WTC11 (cell line): ENCODE measurements at regions not wholly inside any gene's neighbourhood (a gene's known extent, or its start where the extent isn't known, plus 50 kb on each side); places are given as distances from the start of the nearest gene placed in this dataset.

Experiments
- ATAC-seq: fragments of 200-7000 bp; cut with Tn5 transposase; 2 replicates; pipeline ENCODE4 v1.10.0; 2021; ENCODE audit warnings: mild to moderate bottlenecking, moderate library complexity
- CTCF ChIA-PET: fragments of 300-600 bp; sonication (Branson Sonifier 250); formaldehyde crosslinking; loops from one replicate; lab custom pipeline; 2021; ENCODE audit warnings: antibody characterized with exemption; lab: Charles Lee
- POLR2A ChIA-PET: fragments of 350-600 bp; sonication (Branson Sonifier 250); formaldehyde crosslinking; loops from one replicate; lab custom pipeline; 2021; ENCODE audit warnings: antibody characterized with exemption; lab: Charles Lee
- DNase-seq: peaks from one replicate; pipeline ENCODE4 v3.0.0; 2021; ENCODE audit warnings: low spot score
- H3K27ac Mint-ChIP-seq: 2 replicates; pipeline ENCODE4 v1.8.0; 2021; ENCODE audit warnings: mixed read lengths
- H3K27me3 Mint-ChIP-seq: 2 replicates; pipeline ENCODE4 v1.8.0; 2021; ENCODE audit warnings: low read depth, mild to moderate bottlenecking, moderate library complexity, mixed read lengths
- H3K36me3 Mint-ChIP-seq: 2 replicates; pipeline ENCODE4 v1.8.0; 2021; ENCODE audit warnings: mixed read lengths
- H3K4me1 Mint-ChIP-seq: 2 replicates; pipeline ENCODE4 v1.8.0; 2022; ENCODE audit warnings: mixed read lengths
- H3K4me3 Mint-ChIP-seq: 2 replicates; pipeline ENCODE4 v1.8.0; 2021; ENCODE audit warnings: mild to moderate bottlenecking, moderate library complexity, mixed read lengths
- H3K9me3 Mint-ChIP-seq: 2 replicates; pipeline ENCODE4 v1.8.0; 2021; ENCODE audit warnings: mixed read lengths
- AFF4 ChIP-seq: sonication (generic); formaldehyde crosslinking; IDR thresholded peaks from 2 replicates; pipeline ENCODE4 v1.8.1; 2023; ENCODE audit warnings: mild to moderate bottlenecking, missing genetic modification reagents, borderline replicate concordance
- AR ChIP-seq: fragments of 250-450 bp; sonication (Bioruptor Pico); IDR thresholded peaks from 2 replicates; pipeline ENCODE4 v1.9.0; 2021; ENCODE audit warnings: mild to moderate bottlenecking
- CREB1 ChIP-seq: sonication (generic); formaldehyde crosslinking; IDR thresholded peaks from 2 replicates; pipeline ENCODE4 v1.8.0; 2023; ENCODE audit warnings: mild to moderate bottlenecking, missing genetic modification reagents
- CREM ChIP-seq: sonication (generic); formaldehyde crosslinking; IDR thresholded peaks from 2 replicates; pipeline ENCODE4 v1.8.1; 2022; ENCODE audit warnings: mild to moderate bottlenecking, missing genetic modification reagents, moderate library complexity
- ETV6 ChIP-seq: sonication (generic); formaldehyde crosslinking; IDR thresholded peaks from 2 replicates; pipeline ENCODE4 v1.8.1; 2022; ENCODE audit warnings: mild to moderate bottlenecking, missing genetic modification reagents
- GTF2I ChIP-seq: fragments of 250-450 bp; sonication (Bioruptor Pico); conservative IDR thresholded peaks from 2 replicates; pipeline ENCODE4 v1.4.0; 2021; ENCODE audit warnings: mild to moderate bottlenecking
- HMGXB4 ChIP-seq: sonication (generic); formaldehyde crosslinking; IDR thresholded peaks from 2 replicates; pipeline ENCODE4 v1.8.1; 2023; ENCODE audit warnings: mild to moderate bottlenecking, moderate library complexity, missing genetic modification reagents
- IRF2 ChIP-seq: sonication (generic); formaldehyde crosslinking; IDR thresholded peaks from 2 replicates; pipeline ENCODE4 v1.8.0; 2022; ENCODE audit warnings: low read depth, missing genetic modification reagents, borderline replicate concordance
- NR1H2 ChIP-seq: sonication (generic); formaldehyde crosslinking; IDR thresholded peaks from 2 replicates; pipeline ENCODE4 v1.9.0; 2021; ENCODE audit warnings: mild to moderate bottlenecking, moderate library complexity, missing genetic modification reagents
- NR2C2 ChIP-seq: sonication (generic); formaldehyde crosslinking; IDR thresholded peaks from 2 replicates; pipeline ENCODE4 v1.8.0; 2022; ENCODE audit warnings: mild to moderate bottlenecking, missing genetic modification reagents
- SP1 ChIP-seq: sonication (generic); formaldehyde crosslinking; conservative IDR thresholded peaks from 2 replicates; pipeline ENCODE4 v1.8.1; 2022; ENCODE audit warnings: missing genetic modification reagents
- USF1 ChIP-seq: sonication (generic); formaldehyde crosslinking; IDR thresholded peaks from 2 replicates; pipeline ENCODE4 v1.8.0; 2022; ENCODE audit warnings: mild to moderate bottlenecking, missing genetic modification reagents
- USF2 ChIP-seq: sonication (generic); formaldehyde crosslinking; IDR thresholded peaks from 2 replicates; pipeline ENCODE4 v1.8.1; 2023; ENCODE audit warnings: mild to moderate bottlenecking, missing genetic modification reagents, moderate library complexity
- ZMAT4 ChIP-seq: fragments of 250-450 bp; sonication (Bioruptor Pico); IDR thresholded peaks from 2 replicates; pipeline ENCODE4 v1.9.0; 2021; ENCODE audit warnings: mild to moderate bottlenecking
- ZNF396 ChIP-seq: fragments of 250-450 bp; sonication (Bioruptor Pico); IDR thresholded peaks from 2 replicates; pipeline ENCODE4 v1.8.0; 2021; ENCODE audit warnings: mild to moderate bottlenecking, moderate library complexity, borderline replicate concordance
- ZNF512 ChIP-seq: sonication (generic); formaldehyde crosslinking; IDR thresholded peaks from 2 replicates; pipeline ENCODE4 v1.8.1; 2022; ENCODE audit warnings: missing genetic modification reagents, borderline replicate concordance

- TF ChIP-seq USF2 (no peak), HMGXB4 (no peak), SP1 (CRISPR knock-in tag) (no peak)
Observed at GRCh38 chr13:103876571-103876970, 810.4 kb upstream of the SLC10A2 start (continued).

GRCh38 chr13:103873725-103874124, 807.5 kb upstream of the SLC10A2 start:
- H3K9me3 Mint-ChIP-seq, result peaks cover 16% of the 10 kb centered on the region
- ChIA-PET POLR2A (no interaction called here), CTCF (no interaction called here)
- DNase-seq (no peak), ATAC-seq (no peak)
- H3K27me3 Mint-ChIP-seq, result no peaks in the 10 kb centered on the region
- H3K36me3 Mint-ChIP-seq, result no peaks in the 10 kb centered on the region
- no peak overlapping the region for H3K27ac Mint-ChIP-seq
- no peak overlapping the region for H3K4me3 Mint-ChIP-seq
- TF ChIP-seq ZNF396, result no peak
- no peak for TF ChIP-seq CREM (CRISPR knock-in tag)
- TF ChIP-seq GTF2I, result no peak
- TF ChIP-seq CREB1 (CRISPR knock-in tag), result no peak
- no peak for TF ChIP-seq ETV6 (CRISPR knock-in tag)
- H3K4me1 Mint-ChIP-seq, result 0 out of 2 replicates have a peak, but pooled peaks cover 3% of the 10 kb centered on the region

GRCh38 chr13:103866048-103866447, 799.8 kb upstream of the SLC10A2 start:
- H3K27me3 Mint-ChIP-seq, result no peaks in the 10 kb centered on the region
- peak; percentile 69 for TF ChIP-seq USF2
- peak; percentile 46; the same call in 1 of the 2 replicates for TF ChIP-seq USF1
- no peak for TF ChIP-seq NR2C2 (CRISPR knock-in tag)
- ChIA-PET POLR2A (no interaction called here), CTCF (no interaction called here)
- peaks cover 5% of the 10 kb centered on the region; the same call in 1 of the 2 replicates for H3K9me3 Mint-ChIP-seq
- peak; percentile 82 for ATAC-seq
- peaks cover 9% of the 10 kb centered on the region for H3K4me1 Mint-ChIP-seq
- no peak for DNase-seq
- no peak overlapping the region for H3K27ac Mint-ChIP-seq
- no peak overlapping the region for H3K4me3 Mint-ChIP-seq
- no peaks in the 10 kb centered on the region for H3K36me3 Mint-ChIP-seq

GRCh38 chr13:103862525-103862924, 796.3 kb upstream of the SLC10A2 start:
- CTCF ChIA-PET, result no interaction called here
- no peak overlapping the region for H3K4me3 Mint-ChIP-seq
- H3K27ac Mint-ChIP-seq, result no peak overlapping the region
- no peak for DNase-seq
- POLR2A ChIA-PET, result no interaction called here
- H3K4me1 Mint-ChIP-seq, result peaks cover 9% of the 10 kb centered on the region
- H3K27me3 Mint-ChIP-seq, result no peaks in the 10 kb centered on the region
- H3K36me3 Mint-ChIP-seq, result no peaks in the 10 kb centered on the region
- no peak for ATAC-seq
- H3K9me3 Mint-ChIP-seq, result no peaks in the 10 kb centered on the region
- TF ChIP-seq ZNF512 (CRISPR knock-in tag) (no peak), AR (CRISPR knock-in tag) (no peak), IRF2 (CRISPR knock-in tag) (no peak), AFF4 (no peak), NR1H2 (CRISPR knock-in tag) (no peak), ZMAT4 (CRISPR knock-in tag) (no peak)
